ENCODE measurements at regions not wholly inside any gene's neighbourhood (a gene's known extent, or its start where the extent isn't known, plus 50 kb on each side); places are given as distances from the start of the nearest gene placed in this dataset.

DNA sequence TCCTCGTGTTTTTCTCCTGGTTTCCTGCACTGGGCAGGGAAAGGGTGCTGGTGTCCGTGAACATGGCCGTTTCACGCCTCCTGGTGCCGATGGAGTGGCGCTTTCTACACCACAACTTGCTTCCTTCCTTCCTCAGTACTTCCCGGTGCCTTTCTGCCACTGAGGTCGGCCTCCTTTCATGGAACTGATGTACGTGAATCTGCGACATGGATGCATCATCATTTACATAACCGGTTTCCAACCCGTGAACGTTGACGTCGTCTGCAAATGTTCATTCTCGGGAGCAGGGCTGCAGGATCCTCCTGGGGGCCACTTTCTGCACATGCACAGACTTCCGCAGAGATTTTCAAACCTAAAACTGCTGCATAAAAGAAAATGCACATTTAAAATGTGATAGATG, 474.4 kb downstream of the BRD1 start:
- H3K9ac ChIP-seq (ENCODE audit: low read depth in 1 of 2, low read length in 2 of 2): no peak overlapping the region
- no peak overlapping the region for H3K27ac ChIP-seq (ENCODE audit: low read depth in 2 of 2, low read length in 2 of 2)
- H3K9me3 ChIP-seq (ENCODE audit: control insufficient read depth in 2 of 2, low read length in 2 of 2): no peaks in the 10 kb centered on the region
- H3K27me3 ChIP-seq (ENCODE audit: control insufficient read depth in 2 of 2, insufficient read depth in 2 of 2, low read length in 2 of 2): no peaks in the 10 kb centered on the region
- no peak overlapping the region for H3K4me3 ChIP-seq (ENCODE audit: low read length in 2 of 2)
- no peaks in the 10 kb centered on the region for H3K36me3 ChIP-seq (ENCODE audit: control insufficient read depth in 2 of 2, insufficient read depth in 2 of 2, low read length in 2 of 2)
- H3K4me1 ChIP-seq (ENCODE audit: control insufficient read depth in 2 of 2, insufficient read depth in 2 of 2, low read length in 2 of 2): no peaks in the 10 kb centered on the region

DNA sequence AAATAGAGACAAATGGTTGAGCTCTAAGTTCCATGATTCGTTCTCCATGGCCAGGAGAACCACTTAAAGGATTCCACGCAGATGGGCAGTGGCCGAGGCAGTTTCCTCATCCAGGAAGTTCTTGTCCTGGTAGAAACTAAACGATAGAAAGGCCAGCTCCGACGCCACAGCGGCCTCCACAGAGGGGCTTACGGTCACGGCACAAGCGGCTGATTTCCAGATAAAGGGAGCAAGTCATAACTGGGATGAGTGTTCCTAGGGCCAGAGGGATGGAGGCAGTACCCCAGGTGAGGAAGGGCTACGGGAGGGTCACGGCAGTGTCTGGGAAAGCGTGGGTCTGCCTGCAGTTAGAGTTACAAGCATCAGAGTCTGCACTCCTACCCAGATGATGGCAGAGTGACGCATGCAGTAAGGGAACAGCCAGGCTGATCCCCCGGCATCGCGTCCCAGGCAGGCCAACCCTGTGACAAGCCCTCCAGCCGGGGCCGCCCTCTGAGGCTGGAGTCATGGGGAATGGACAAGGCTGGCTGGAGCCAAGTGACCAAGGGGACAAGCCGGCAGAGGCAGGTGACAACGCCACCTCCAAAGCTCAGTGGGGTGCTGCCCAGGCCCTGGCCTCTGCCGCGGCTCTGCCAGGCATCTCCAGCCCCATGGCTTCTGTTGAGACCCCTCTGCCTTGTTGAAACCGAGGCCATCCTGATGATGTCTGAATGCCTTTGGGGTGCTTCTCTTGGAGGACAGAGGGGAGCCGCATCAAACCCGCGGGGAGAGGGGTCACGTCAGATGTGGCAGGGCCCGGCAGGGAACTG, 475.1 kb downstream of the BRD1 start:
- Histone ChIP-seq H3K27me3 (ENCODE audit: control insufficient read depth in 2 of 2, insufficient read depth in 2 of 2, low read length in 2 of 2) (no peaks in the 10 kb centered on the region), H3K9ac (ENCODE audit: low read depth in 1 of 2, low read length in 2 of 2) (no peak overlapping the region), H3K36me3 (ENCODE audit: control insufficient read depth in 2 of 2, insufficient read depth in 2 of 2, low read length in 2 of 2) (no peaks in the 10 kb centered on the region), H3K4me1 (ENCODE audit: control insufficient read depth in 2 of 2, insufficient read depth in 2 of 2, low read length in 2 of 2) (no peaks in the 10 kb centered on the region), H3K27ac (ENCODE audit: low read depth in 2 of 2, low read length in 2 of 2) (no peak overlapping the region), H3K9me3 (ENCODE audit: control insufficient read depth in 2 of 2, low read length in 2 of 2) (no peaks in the 10 kb centered on the region), H3K4me3 (ENCODE audit: low read length in 2 of 2) (no peak overlapping the region)

- H3K27ac ChIP-seq (ENCODE audit: low read depth in 2 of 2, low read length in 2 of 2): no peak overlapping the region
- H3K4me1 ChIP-seq (ENCODE audit: control insufficient read depth in 2 of 2, insufficient read depth in 2 of 2, low read length in 2 of 2): no peaks in the 10 kb centered on the region
- H3K9me3 ChIP-seq (ENCODE audit: control insufficient read depth in 2 of 2, low read length in 2 of 2): no peaks in the 10 kb centered on the region
- no peaks in the 10 kb centered on the region for H3K36me3 ChIP-seq (ENCODE audit: control insufficient read depth in 2 of 2, insufficient read depth in 2 of 2, low read length in 2 of 2)
- H3K9ac ChIP-seq (ENCODE audit: low read depth in 1 of 2, low read length in 2 of 2): no peak overlapping the region
- H3K4me3 ChIP-seq (ENCODE audit: low read length in 2 of 2): no peak overlapping the region
- H3K27me3 ChIP-seq (ENCODE audit: control insufficient read depth in 2 of 2, insufficient read depth in 2 of 2, low read length in 2 of 2): no peaks in the 10 kb centered on the region
Observed at GRCh38 chr22:49351761-49352227, 475.9 kb downstream of the BRD1 start.

- Histone ChIP-seq H3K27ac (ENCODE audit: low read depth in 2 of 2, low read length in 2 of 2) (no peak overlapping the region), H3K36me3 (ENCODE audit: control insufficient read depth in 2 of 2, insufficient read depth in 2 of 2, low read length in 2 of 2) (no peaks in the 10 kb centered on the region), H3K4me3 (ENCODE audit: low read length in 2 of 2) (no peak overlapping the region), H3K9ac (ENCODE audit: low read depth in 1 of 2, low read length in 2 of 2) (no peak overlapping the region), H3K9me3 (ENCODE audit: control insufficient read depth in 2 of 2, low read length in 2 of 2) (no peaks in the 10 kb centered on the region), H3K4me1 (ENCODE audit: control insufficient read depth in 2 of 2, insufficient read depth in 2 of 2, low read length in 2 of 2) (no peaks in the 10 kb centered on the region), H3K27me3 (ENCODE audit: control insufficient read depth in 2 of 2, insufficient read depth in 2 of 2, low read length in 2 of 2) (no peaks in the 10 kb centered on the region)
Observed at GRCh38 chr22:49350441-49351121, 477.1 kb downstream of the BRD1 start.

- Histone ChIP-seq H3K9me3 (ENCODE audit: control insufficient read depth in 2 of 2, low read length in 2 of 2) (no peaks in the 10 kb centered on the region), H3K4me3 (ENCODE audit: low read length in 2 of 2) (no peak overlapping the region), H3K9ac (ENCODE audit: low read depth in 1 of 2, low read length in 2 of 2) (no peak overlapping the region), H3K36me3 (ENCODE audit: control insufficient read depth in 2 of 2, insufficient read depth in 2 of 2, low read length in 2 of 2) (no peaks in the 10 kb centered on the region), H3K4me1 (ENCODE audit: control insufficient read depth in 2 of 2, insufficient read depth in 2 of 2, low read length in 2 of 2) (no peaks in the 10 kb centered on the region), H3K27ac (ENCODE audit: low read depth in 2 of 2, low read length in 2 of 2) (no peak overlapping the region), H3K27me3 (ENCODE audit: control insufficient read depth in 2 of 2, insufficient read depth in 2 of 2, low read length in 2 of 2) (no peaks in the 10 kb centered on the region)
Observed at GRCh38 chr22:49349841-49350381, 477.8 kb downstream of the BRD1 start.

- Histone ChIP-seq H3K4me1 (ENCODE audit: control insufficient read depth in 2 of 2, insufficient read depth in 2 of 2, low read length in 2 of 2) (no peaks in the 10 kb centered on the region), H3K4me3 (ENCODE audit: low read length in 2 of 2) (no peak overlapping the region), H3K27me3 (ENCODE audit: control insufficient read depth in 2 of 2, insufficient read depth in 2 of 2, low read length in 2 of 2) (no peaks in the 10 kb centered on the region), H3K27ac (ENCODE audit: low read depth in 2 of 2, low read length in 2 of 2) (no peak overlapping the region), H3K36me3 (ENCODE audit: control insufficient read depth in 2 of 2, insufficient read depth in 2 of 2, low read length in 2 of 2) (no peaks in the 10 kb centered on the region), H3K9ac (ENCODE audit: low read depth in 1 of 2, low read length in 2 of 2) (no peak overlapping the region), H3K9me3 (ENCODE audit: control insufficient read depth in 2 of 2, low read length in 2 of 2) (no peaks in the 10 kb centered on the region)
Observed at GRCh38 chr22:49349181-49349835, 478.4 kb downstream of the BRD1 start.

GRCh38 chr22:49348631-49349030, 479.0 kb downstream of the BRD1 start:
- Histone ChIP-seq H3K4me3 (ENCODE audit: low read length in 2 of 2) (no peak overlapping the region), H3K36me3 (ENCODE audit: control insufficient read depth in 2 of 2, insufficient read depth in 2 of 2, low read length in 2 of 2) (no peaks in the 10 kb centered on the region), H3K27ac (ENCODE audit: low read depth in 2 of 2, low read length in 2 of 2) (no peak overlapping the region), H3K9me3 (ENCODE audit: control insufficient read depth in 2 of 2, low read length in 2 of 2) (no peaks in the 10 kb centered on the region), H3K27me3 (ENCODE audit: control insufficient read depth in 2 of 2, insufficient read depth in 2 of 2, low read length in 2 of 2) (no peaks in the 10 kb centered on the region), H3K9ac (ENCODE audit: low read depth in 1 of 2, low read length in 2 of 2) (no peak overlapping the region), H3K4me1 (ENCODE audit: control insufficient read depth in 2 of 2, insufficient read depth in 2 of 2, low read length in 2 of 2) (no peaks in the 10 kb centered on the region)

GRCh38 chr22:49347376-49347775, 480.3 kb downstream of the BRD1 start:
- Histone ChIP-seq H3K9me3 (ENCODE audit: control insufficient read depth in 2 of 2, low read length in 2 of 2) (no peaks in the 10 kb centered on the region), H3K27ac (ENCODE audit: low read depth in 2 of 2, low read length in 2 of 2) (no peak overlapping the region), H3K27me3 (ENCODE audit: control insufficient read depth in 2 of 2, insufficient read depth in 2 of 2, low read length in 2 of 2) (no peaks in the 10 kb centered on the region), H3K4me3 (ENCODE audit: low read length in 2 of 2) (no peak overlapping the region), H3K9ac (ENCODE audit: low read depth in 1 of 2, low read length in 2 of 2) (no peak overlapping the region), H3K36me3 (ENCODE audit: control insufficient read depth in 2 of 2, insufficient read depth in 2 of 2, low read length in 2 of 2) (no peaks in the 10 kb centered on the region), H3K4me1 (ENCODE audit: control insufficient read depth in 2 of 2, insufficient read depth in 2 of 2, low read length in 2 of 2) (no peaks in the 10 kb centered on the region)

- Histone ChIP-seq H3K36me3 (ENCODE audit: control insufficient read depth in 2 of 2, insufficient read depth in 2 of 2, low read length in 2 of 2) (no peaks in the 10 kb centered on the region), H3K4me1 (ENCODE audit: control insufficient read depth in 2 of 2, insufficient read depth in 2 of 2, low read length in 2 of 2) (no peaks in the 10 kb centered on the region), H3K9me3 (ENCODE audit: control insufficient read depth in 2 of 2, low read length in 2 of 2) (no peaks in the 10 kb centered on the region), H3K4me3 (ENCODE audit: low read length in 2 of 2) (no peak overlapping the region), H3K9ac (ENCODE audit: low read depth in 1 of 2, low read length in 2 of 2) (no peak overlapping the region), H3K27ac (ENCODE audit: low read depth in 2 of 2, low read length in 2 of 2) (no peak overlapping the region), H3K27me3 (ENCODE audit: control insufficient read depth in 2 of 2, insufficient read depth in 2 of 2, low read length in 2 of 2) (no peaks in the 10 kb centered on the region)
Observed at GRCh38 chr22:49345896-49346295, 481.8 kb downstream of the BRD1 start.

DNA sequence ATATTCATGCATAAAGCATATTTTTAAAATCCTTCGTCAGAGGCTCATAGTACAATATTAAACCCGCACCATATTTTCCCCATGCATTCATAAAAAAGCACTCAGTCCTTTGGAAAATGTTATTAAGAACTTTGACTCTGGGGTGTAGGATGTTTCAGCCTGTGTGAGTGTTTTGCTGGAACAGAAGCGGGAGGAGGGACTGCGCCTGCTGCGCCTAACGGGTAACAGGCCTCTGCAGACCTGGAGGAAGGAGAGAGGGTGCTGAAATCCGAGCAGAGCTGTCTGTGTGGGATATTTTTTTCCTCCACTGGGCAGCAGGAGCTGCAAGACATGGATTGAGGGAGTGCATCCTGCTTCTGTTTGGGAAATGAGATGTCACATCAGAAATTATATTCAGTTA, 483.0 kb downstream of the BRD1 start:
- Histone ChIP-seq H3K9ac (ENCODE audit: low read depth in 1 of 2, low read length in 2 of 2) (no peak overlapping the region), H3K4me1 (ENCODE audit: control insufficient read depth in 2 of 2, insufficient read depth in 2 of 2, low read length in 2 of 2) (no peaks in the 10 kb centered on the region), H3K27me3 (ENCODE audit: control insufficient read depth in 2 of 2, insufficient read depth in 2 of 2, low read length in 2 of 2) (no peaks in the 10 kb centered on the region), H3K27ac (ENCODE audit: low read depth in 2 of 2, low read length in 2 of 2) (no peak overlapping the region), H3K4me3 (ENCODE audit: low read length in 2 of 2) (no peak overlapping the region), H3K9me3 (ENCODE audit: control insufficient read depth in 2 of 2, low read length in 2 of 2) (no peaks in the 10 kb centered on the region), H3K36me3 (ENCODE audit: control insufficient read depth in 2 of 2, insufficient read depth in 2 of 2, low read length in 2 of 2) (no peaks in the 10 kb centered on the region)
